ENCODE measurements at regions not wholly inside any gene's neighbourhood (a gene's known extent, or its start where the extent isn't known, plus 50 kb on each side); places are given as distances from the start of the nearest gene placed in this dataset.
A peak's percentile ranks its signal among the peaks of the same experiment; 100 is the strongest.

GRCh38 chr6:140321891-140322290 lies 947.4 kb upstream of the CITED2 start:
- 47% methylated on average over 2 of the region's 2 CpGs for WGBS
- Histone ChIP-seq H3K36me3 (no peaks in the 10 kb centered on the region), H3K27me3 (replicated peaks; ENCODE audit: insufficient read depth) (no peaks in the 10 kb centered on the region), H3K4me1 (replicated peaks) (no peaks in the 10 kb centered on the region), H3K4me3 (no peak overlapping the region), H3K27ac (no peak overlapping the region), H3K9me3 (no peaks in the 10 kb centered on the region)
- no peak for TF ChIP-seq POLR2A (IDR thresholded peaks at IDR 0.05)
- no peak for TF ChIP-seq CTCF (IDR thresholded peaks at IDR 0.05)
- TF ChIP-seq POLR2AphosphoS5 (IDR thresholded peaks at IDR 0.05) = no peak
- no peak for DNase-seq (ENCODE audit: low spot score)
- intact Hi-C loops (cut with DNase I) = no loop called here

DNA sequence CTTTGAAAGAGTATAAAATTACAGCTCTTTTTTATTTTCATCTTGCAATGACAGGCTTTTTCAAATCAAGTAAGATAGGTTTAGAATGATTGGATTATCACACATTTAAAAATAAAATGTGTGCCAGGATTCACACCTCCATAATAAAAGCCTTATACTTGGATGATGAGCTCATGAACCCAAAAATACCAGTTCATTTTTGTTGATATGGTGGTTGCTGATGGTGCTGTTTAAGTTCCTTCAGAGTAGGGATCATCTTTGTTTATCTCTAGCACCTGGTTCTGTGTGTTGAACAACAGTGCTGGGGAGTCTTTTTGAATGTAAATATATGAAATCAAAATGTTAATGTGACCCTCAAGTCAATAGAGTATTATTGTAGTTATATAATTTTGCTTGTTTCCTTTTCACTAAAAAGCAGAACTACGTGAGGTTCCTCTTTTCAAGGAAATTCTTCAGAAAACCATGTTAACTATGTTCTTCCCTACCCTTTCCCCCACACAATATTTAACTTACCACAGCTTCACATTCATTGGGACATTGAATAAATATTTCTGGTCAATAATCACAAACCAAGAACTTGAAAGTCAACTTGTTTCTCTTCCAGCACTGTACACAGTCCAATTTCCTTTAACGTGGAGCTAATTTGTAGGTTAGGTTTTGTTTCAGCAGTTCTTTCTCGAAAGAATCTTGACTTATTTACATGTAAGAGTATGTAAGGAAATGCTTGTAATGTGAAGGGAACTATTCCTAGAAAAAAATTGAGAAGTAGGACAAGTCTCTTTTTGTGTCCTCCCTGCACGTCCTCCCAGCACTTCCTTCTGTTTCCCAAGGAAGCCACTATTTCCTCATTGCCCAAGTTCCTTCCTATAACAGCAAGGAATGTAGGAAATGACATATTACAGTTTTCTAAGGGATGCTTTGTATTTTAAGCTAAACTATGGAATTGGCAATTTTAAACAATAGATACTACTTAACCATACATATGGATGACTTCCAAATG lies 945.9 kb upstream of the CITED2 start:
- Histone ChIP-seq H3K4me3 (no peak overlapping the region), H3K4me1 (replicated peaks) (no peaks in the 10 kb centered on the region), H3K9me3 (no peaks in the 10 kb centered on the region), H3K27me3 (replicated peaks; ENCODE audit: insufficient read depth) (no peaks in the 10 kb centered on the region), H3K27ac (peak overlapping the region; percentile 4 to 5), H3K36me3 (no peaks in the 10 kb centered on the region)
- no peak for TF ChIP-seq POLR2AphosphoS5 (IDR thresholded peaks at IDR 0.05)
- TF ChIP-seq CTCF (IDR thresholded peaks at IDR 0.05) = no peak
- no peak for TF ChIP-seq POLR2A (IDR thresholded peaks at IDR 0.05)
- 48% methylated on average over 4 of the region's 4 CpGs for WGBS
- DNase-seq (ENCODE audit: low spot score) = no peak
- intact Hi-C loops (cut with DNase I) = no loop called here

GRCh38 chr6:140319209-140319608 lies 944.8 kb upstream of the CITED2 start:
- no peak for DNase-seq (ENCODE audit: low spot score)
- intact Hi-C loops (cut with DNase I) = no loop called here
- Histone ChIP-seq H3K36me3 (no peaks in the 10 kb centered on the region), H3K4me3 (no peak overlapping the region), H3K27me3 (replicated peaks; ENCODE audit: insufficient read depth) (no peaks in the 10 kb centered on the region), H3K27ac (no peak overlapping the region), H3K9me3 (no peaks in the 10 kb centered on the region), H3K4me1 (replicated peaks) (no peaks in the 10 kb centered on the region)
- no peak for TF ChIP-seq POLR2A (IDR thresholded peaks at IDR 0.05)
- TF ChIP-seq POLR2AphosphoS5 (IDR thresholded peaks at IDR 0.05) = no peak
- no peak for TF ChIP-seq CTCF (IDR thresholded peaks at IDR 0.05)
- WGBS = 11% methylated on average over 2 of the region's 2 CpGs

- no peaks in the 10 kb centered on the region for H3K36me3 ChIP-seq
- H3K4me1 ChIP-seq (replicated peaks) = no peaks in the 10 kb centered on the region
- intact Hi-C loops (cut with DNase I) = no loop called here
- H3K27me3 ChIP-seq (replicated peaks; ENCODE audit: insufficient read depth) = no peaks in the 10 kb centered on the region
- DNase-seq (ENCODE audit: low spot score) = no peak
- H3K9me3 ChIP-seq = no peaks in the 10 kb centered on the region
- H3K27ac ChIP-seq = no peak overlapping the region
- WGBS = 66% methylated on average over 3 of the region's 3 CpGs
- H3K4me3 ChIP-seq = no peak overlapping the region
- TF ChIP-seq POLR2AphosphoS5 (IDR thresholded peaks at IDR 0.05) (no peak), CTCF (IDR thresholded peaks at IDR 0.05) (no peak), POLR2A (IDR thresholded peaks at IDR 0.05) (no peak)
These were observed 944.0 kb upstream of the CITED2 start for GRCh38 chr6:140318408-140318807.

- Histone ChIP-seq H3K27ac (no peak overlapping the region), H3K4me3 (no peak overlapping the region), H3K36me3 (no peaks in the 10 kb centered on the region), H3K27me3 (replicated peaks; ENCODE audit: insufficient read depth) (no peaks in the 10 kb centered on the region), H3K9me3 (no peaks in the 10 kb centered on the region), H3K4me1 (replicated peaks) (no peaks in the 10 kb centered on the region)
- WGBS = 97% methylated on average over 2 of the region's 2 CpGs
- no peak for DNase-seq (ENCODE audit: low spot score)
- TF ChIP-seq POLR2AphosphoS5 (IDR thresholded peaks at IDR 0.05) (no peak), CTCF (IDR thresholded peaks at IDR 0.05) (no peak), POLR2A (IDR thresholded peaks at IDR 0.05) (no peak)
- intact Hi-C loops (cut with DNase I) = no loop called here
These were observed 943.5 kb upstream of the CITED2 start for GRCh38 chr6:140317950-140318349.
